HEK293 (cell line): ENCODE measurements at regions not wholly inside any gene's neighbourhood (a gene's known extent, or its start where the extent isn't known, plus 50 kb on each side); places are given as distances from the start of the nearest gene placed in this dataset.

ENCODE experiments used
- KLF16 ChIP-seq: fragments of 450-650 bp; formaldehyde crosslinking; IDR thresholded peaks from 2 replicates; pipeline ENCODE4 v1.5.1; 2017; ENCODE audit warnings: missing biosample characterization, missing genetic modification characterization
- PBX3 ChIP-seq: sonication (generic); formaldehyde crosslinking; IDR thresholded peaks from 2 replicates; pipeline ENCODE4 v1.8.1; 2022; ENCODE audit warnings: mild to moderate bottlenecking, moderate library complexity, missing genetic modification reagents
- ZFP3 ChIP-seq: fragments of 450-650 bp; formaldehyde crosslinking; IDR thresholded peaks from 2 replicates; pipeline ENCODE4 v1.5.1; 2016; ENCODE audit warnings: low read depth, missing biosample characterization, missing genetic modification characterization
- ZNF114 ChIP-seq: fragments of 450-650 bp; formaldehyde crosslinking; IDR thresholded peaks from 2 replicates; pipeline ENCODE4 v1.5.0; 2017; ENCODE audit warnings: missing biosample characterization, missing genetic modification characterization
- ZNF146 ChIP-seq: fragments of 450-650 bp; formaldehyde crosslinking; IDR thresholded peaks from 2 replicates; pipeline ENCODE4 v1.5.1; 2016; ENCODE audit warnings: missing biosample characterization, missing genetic modification characterization
- ZNF394 ChIP-seq: fragments of 450-650 bp; formaldehyde crosslinking; IDR thresholded peaks from 2 replicates; pipeline ENCODE4 v1.5.1; 2016; ENCODE audit warnings: missing biosample characterization, missing genetic modification characterization, mild to moderate bottlenecking, moderate library complexity, borderline replicate concordance
- ZNF416 ChIP-seq: fragments of 450-650 bp; formaldehyde crosslinking; IDR thresholded peaks from 2 replicates; pipeline ENCODE4 v1.5.1; 2016; ENCODE audit warnings: missing biosample characterization, missing genetic modification characterization
- ZNF510 ChIP-seq: fragments of 450-650 bp; formaldehyde crosslinking; IDR thresholded peaks from 2 replicates; pipeline ENCODE4 v1.5.1; 2018; ENCODE audit warnings: mild to moderate bottlenecking, missing genetic modification characterization, missing biosample characterization; ENCODE audit not compliant: insufficient replicate concordance
- ZNF549 ChIP-seq: fragments of 450-650 bp; IDR thresholded peaks from 2 replicates; pipeline ENCODE4 v1.5.1; 2018; ENCODE audit warnings: missing biosample characterization, missing genetic modification characterization, mild to moderate bottlenecking, inconsistent platforms, moderate library complexity
- ZNF558 ChIP-seq: fragments of 450-650 bp; formaldehyde crosslinking; IDR thresholded peaks from 2 replicates; pipeline ENCODE4 v1.5.1; 2016; ENCODE audit warnings: missing biosample characterization, missing genetic modification characterization
- ZNF747 ChIP-seq: fragments of 450-650 bp; formaldehyde crosslinking; IDR thresholded peaks from 2 replicates; pipeline ENCODE4 v1.5.1; 2016; ENCODE audit warnings: missing biosample characterization, missing genetic modification characterization
- TF ChIP-seq, protein P1 (sequence below): fragments of 450-650 bp; formaldehyde crosslinking; IDR thresholded peaks from 2 replicates; pipeline ENCODE4 v1.5.1; 2016; ENCODE audit warnings: missing biosample characterization, missing genetic modification characterization

GRCh38 chr14:44616204-44616603 lies 109.1 kb upstream of the FSCB start:
- TF ChIP-seq, protein P1, sequence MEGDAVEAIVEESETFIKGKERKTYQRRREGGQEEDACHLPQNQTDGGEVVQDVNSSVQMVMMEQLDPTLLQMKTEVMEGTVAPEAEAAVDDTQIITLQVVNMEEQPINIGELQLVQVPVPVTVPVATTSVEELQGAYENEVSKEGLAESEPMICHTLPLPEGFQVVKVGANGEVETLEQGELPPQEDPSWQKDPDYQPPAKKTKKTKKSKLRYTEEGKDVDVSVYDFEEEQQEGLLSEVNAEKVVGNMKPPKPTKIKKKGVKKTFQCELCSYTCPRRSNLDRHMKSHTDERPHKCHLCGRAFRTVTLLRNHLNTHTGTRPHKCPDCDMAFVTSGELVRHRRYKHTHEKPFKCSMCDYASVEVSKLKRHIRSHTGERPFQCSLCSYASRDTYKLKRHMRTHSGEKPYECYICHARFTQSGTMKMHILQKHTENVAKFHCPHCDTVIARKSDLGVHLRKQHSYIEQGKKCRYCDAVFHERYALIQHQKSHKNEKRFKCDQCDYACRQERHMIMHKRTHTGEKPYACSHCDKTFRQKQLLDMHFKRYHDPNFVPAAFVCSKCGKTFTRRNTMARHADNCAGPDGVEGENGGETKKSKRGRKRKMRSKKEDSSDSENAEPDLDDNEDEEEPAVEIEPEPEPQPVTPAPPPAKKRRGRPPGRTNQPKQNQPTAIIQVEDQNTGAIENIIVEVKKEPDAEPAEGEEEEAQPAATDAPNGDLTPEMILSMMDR (tag by site-specific recombination) = no peak
- TF ChIP-seq ZFP3 (tag by site-specific recombination) (no peak), ZNF510 (tag by site-specific recombination) (no peak), ZNF549 (no peak), ZNF747 (tag by site-specific recombination) (no peak), ZNF394 (tag by site-specific recombination) (no peak), ZNF114 (tag by site-specific recombination) (no peak), KLF16 (tag by site-specific recombination) (no peak), PBX3 (CRISPR knock-in tag) (no peak), ZNF416 (no peak), ZNF558 (tag by site-specific recombination) (no peak), ZNF146 (tag by site-specific recombination) (no peak)
